ENCODE measurements at regions not wholly inside any gene's neighbourhood (a gene's known extent, or its start where the extent isn't known, plus 50 kb on each side); places are given as distances from the start of the nearest gene placed in this dataset.

DNA sequence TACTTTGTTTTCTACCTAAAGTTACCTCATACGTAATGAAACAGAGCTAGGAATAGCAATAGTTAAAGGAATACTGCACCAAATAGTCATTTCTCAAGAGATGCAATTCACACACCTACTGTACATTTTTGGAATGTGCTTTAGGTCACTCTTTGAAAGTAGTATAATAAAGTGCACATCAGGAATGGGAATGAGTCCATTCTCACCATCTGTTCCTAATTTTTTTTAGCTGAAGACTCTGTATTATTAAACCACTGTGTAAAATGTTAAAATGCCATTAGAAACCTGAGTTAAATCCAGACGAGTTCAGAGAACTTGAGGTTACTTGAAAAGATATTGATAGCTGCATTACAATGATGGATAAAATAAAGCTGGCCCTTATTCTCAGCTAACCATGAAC is 51.9 kb upstream of the EPHA7 start:
- Mint-ChIP-seq H3K27ac (no peak overlapping the region), H3K4me3 (no peak overlapping the region), H3K9me3 (peaks cover 9% of the 10 kb centered on the region), H3K36me3 (no peaks in the 10 kb centered on the region), H3K4me1 (no peaks in the 10 kb centered on the region)
- no peak for ATAC-seq
- DNase-seq (ENCODE audit: low spot score in 2 of 2): no peak

All from stimulated activated effector memory CD8-positive, alpha-beta T cell treated with anti-CD3 and anti-CD28 coated beads, Interleukin-12 subunit alpha, Interleukin-12 subunit beta, amount 100 ng/mL, for 72 hours (primary cell).